Mucosa of descending colon (tissue), 3 donors: ENCODE measurements at regions not wholly inside any gene's neighbourhood (a gene's known extent, or its start where the extent isn't known, plus 50 kb on each side); places are given as distances from the start of the nearest gene placed in this dataset.
A peak's percentile ranks its signal among the peaks of the same experiment; 100 is the strongest.

Experiments used
- ATAC-seq: fragments of 200-7000 bp; cut with Tn5 transposase; one replicate; pipeline ENCODE4 v1.9.1; 2020; ENCODE audit warnings: mild to moderate bottlenecking, moderate library complexity
- DNase-seq, 3 donors: peaks; one replicate each; pipeline ENCODE4 v3.0.0-alpha.2; 2020
- H3K36me3 ChIP-seq: fragments of 200-600 bp; one replicate; pipeline ENCODE4 v1.8.0; 2021; ENCODE audit warnings: low read depth, mild to moderate bottlenecking
- H3K4me1 ChIP-seq: fragments of 200-600 bp; one replicate; pipeline ENCODE4 v1.8.0; 2021; ENCODE audit warnings: low read depth, mild to moderate bottlenecking
- H3K4me3 ChIP-seq: fragments of 200-600 bp; one replicate; pipeline ENCODE4 v1.8.0; 2021; ENCODE audit warnings: mild to moderate bottlenecking
- H3K9me3 ChIP-seq: fragments of 200-600 bp; one replicate; pipeline ENCODE4 v1.8.0; 2021; ENCODE audit warnings: mild to moderate bottlenecking
- intact Hi-C, 2 donors: fragments of 100-400 bp; cut with DNase I in 1 of 2; cut with micrococcal nuclease in 1 of 2; formaldehyde crosslinking; loops; one replicate each; pipeline versions ENCODE4 v1.11.0 to v1.11.1; 2022; cut with DNase I, micrococcal nuclease
- TF ChIP-seq, protein P1 (sequence below): fragments of 200-600 bp; IDR thresholded peaks from one replicate; pipeline ENCODE4 v1.8.0; 2022; ENCODE audit warnings: antibody characterized with exemption, mild to moderate bottlenecking
- donor health status: DM: no; HTN: no; CAD: no; lungs with moderate emphysema.
- donor health status: DM: no; HTN: no; CAD: no.
- donor health status: DM: no; HTN: yes; CAD: no.

DNA sequence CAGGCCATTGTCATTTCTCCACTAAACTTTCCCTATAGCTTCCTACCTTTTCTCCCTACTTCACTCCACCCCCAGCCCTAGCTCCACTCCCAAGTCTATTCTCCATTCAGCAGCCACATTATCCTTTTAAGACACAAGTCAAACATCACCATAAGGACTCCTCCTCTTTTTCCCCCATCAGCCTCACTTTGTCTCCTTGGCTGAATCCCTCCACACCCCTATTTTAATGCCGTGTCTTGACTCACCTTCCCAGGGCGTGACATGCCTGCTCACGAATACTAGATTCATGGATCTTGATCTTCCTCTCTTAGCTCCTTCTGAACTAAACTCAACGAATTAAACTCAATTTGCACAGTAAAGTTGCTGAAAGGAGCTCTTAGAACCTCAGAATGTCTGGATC is 281.9 kb downstream of the PTTG2 start:
- no peak overlapping the region for H3K4me3 ChIP-seq
- intact Hi-C loops: no loop called here
- peaks cover 6% of the 10 kb centered on the region for H3K4me1 ChIP-seq
- no peaks in the 10 kb centered on the region for H3K36me3 ChIP-seq
- DNase-seq (no peak), ATAC-seq (no peak)
- TF ChIP-seq, protein P1, sequence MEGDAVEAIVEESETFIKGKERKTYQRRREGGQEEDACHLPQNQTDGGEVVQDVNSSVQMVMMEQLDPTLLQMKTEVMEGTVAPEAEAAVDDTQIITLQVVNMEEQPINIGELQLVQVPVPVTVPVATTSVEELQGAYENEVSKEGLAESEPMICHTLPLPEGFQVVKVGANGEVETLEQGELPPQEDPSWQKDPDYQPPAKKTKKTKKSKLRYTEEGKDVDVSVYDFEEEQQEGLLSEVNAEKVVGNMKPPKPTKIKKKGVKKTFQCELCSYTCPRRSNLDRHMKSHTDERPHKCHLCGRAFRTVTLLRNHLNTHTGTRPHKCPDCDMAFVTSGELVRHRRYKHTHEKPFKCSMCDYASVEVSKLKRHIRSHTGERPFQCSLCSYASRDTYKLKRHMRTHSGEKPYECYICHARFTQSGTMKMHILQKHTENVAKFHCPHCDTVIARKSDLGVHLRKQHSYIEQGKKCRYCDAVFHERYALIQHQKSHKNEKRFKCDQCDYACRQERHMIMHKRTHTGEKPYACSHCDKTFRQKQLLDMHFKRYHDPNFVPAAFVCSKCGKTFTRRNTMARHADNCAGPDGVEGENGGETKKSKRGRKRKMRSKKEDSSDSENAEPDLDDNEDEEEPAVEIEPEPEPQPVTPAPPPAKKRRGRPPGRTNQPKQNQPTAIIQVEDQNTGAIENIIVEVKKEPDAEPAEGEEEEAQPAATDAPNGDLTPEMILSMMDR: no peak
- H3K9me3 ChIP-seq: no peaks in the 10 kb centered on the region

DNA sequence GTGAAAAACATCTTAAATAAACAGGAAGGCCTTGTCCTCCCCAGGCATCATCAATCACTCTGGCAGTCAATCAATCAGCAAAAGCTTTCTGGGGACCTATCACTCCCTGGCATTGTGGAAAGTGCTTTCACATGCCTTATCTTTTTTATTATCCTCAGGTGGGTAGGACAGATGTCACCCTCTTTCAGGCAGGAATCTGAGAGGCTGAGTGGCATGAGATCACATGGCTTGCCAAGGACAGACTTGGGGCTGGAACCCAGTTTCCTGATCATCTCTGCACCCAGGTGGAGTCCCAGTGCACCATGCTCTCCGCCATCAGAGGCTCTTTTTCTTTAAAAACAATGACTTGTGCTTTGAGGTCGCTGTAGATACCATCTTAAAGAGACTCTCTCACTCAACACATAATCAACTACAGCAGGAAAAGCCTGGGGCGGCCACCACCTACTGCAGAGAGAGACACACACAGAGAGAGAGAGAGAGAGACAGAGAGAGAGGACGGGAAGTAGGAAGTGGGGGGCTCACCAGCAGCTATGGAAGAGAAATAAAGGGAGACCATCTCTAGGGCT is 282.7 kb downstream of the PTTG2 start:
- intact Hi-C loops: no loop called here
- DNase-seq (no peak), ATAC-seq (peak; percentile 68)
- TF ChIP-seq, protein P1: no peak
- Histone ChIP-seq H3K4me3 (no peak overlapping the region), H3K36me3 (no peaks in the 10 kb centered on the region), H3K4me1 (peaks cover 6% of the 10 kb centered on the region), H3K9me3 (no peaks in the 10 kb centered on the region)

DNA sequence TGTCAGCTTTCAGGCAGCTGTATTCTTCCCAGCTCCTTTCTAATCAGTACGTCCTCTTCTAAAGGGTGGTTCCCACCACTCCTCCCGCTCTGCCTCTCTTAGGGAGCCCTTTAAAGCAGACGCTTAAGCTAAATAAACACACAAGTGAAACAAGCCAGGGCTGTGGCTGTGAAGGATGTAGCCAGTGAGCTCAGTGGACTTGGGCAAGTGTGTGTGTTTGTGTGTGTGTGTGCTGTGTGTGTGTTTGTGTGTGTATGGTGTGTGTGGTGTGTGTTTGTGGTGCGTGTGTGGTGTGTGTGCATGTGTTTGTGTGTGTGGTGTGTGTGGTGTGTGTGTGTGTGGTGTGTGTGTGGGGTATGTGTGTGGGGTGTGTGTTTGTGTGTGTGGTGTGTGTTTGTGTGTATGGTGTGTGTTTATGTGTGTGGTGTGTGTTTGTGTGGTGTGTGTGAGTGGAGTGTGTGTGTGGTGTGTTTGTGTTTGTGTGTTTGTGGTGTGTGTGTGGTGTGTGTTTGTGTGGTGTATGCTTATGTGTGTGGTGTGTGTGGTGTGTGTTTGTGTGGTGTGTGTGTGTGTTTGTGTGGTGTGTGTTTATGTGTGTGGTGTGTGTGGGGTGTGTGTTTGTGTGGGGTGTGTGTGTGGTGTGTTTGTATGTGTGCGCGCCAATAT is 283.3 kb downstream of the PTTG2 start:
- TF ChIP-seq, protein P1: no peak
- Histone ChIP-seq H3K4me1 (peaks cover 6% of the 10 kb centered on the region), H3K9me3 (no peaks in the 10 kb centered on the region), H3K36me3 (no peaks in the 10 kb centered on the region), H3K4me3 (no peak overlapping the region)
- intact Hi-C loops: no loop called here
- ATAC-seq (peak; percentile 92), DNase-seq (peak in 1 of 3 donors; percentile 48)

DNA sequence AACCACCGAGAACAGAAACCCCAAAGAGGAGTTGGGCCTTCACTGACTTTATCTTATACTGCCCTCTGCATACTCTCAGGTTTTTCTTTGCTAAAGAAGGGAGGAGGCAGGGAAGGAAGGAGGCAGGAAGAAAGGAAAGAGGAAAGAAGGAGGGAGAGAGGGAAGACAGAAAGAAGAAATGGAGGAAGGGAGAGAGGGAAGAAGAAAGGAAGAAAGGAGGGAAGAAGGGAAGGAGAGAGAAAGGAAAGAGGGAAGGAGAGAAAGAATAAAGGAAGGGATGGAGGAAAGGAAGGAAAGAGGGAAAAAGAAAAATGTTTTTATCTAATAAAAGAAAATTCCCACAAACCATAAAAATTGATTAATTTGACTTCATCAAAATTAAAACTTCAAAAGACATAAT is 294.6 kb downstream of the PTTG2 start:
- DNase-seq (no peak), ATAC-seq (no peak)
- no peaks in the 10 kb centered on the region for H3K4me1 ChIP-seq
- H3K4me3 ChIP-seq: no peak overlapping the region
- intact Hi-C loops: no loop called here
- H3K36me3 ChIP-seq: no peaks in the 10 kb centered on the region
- peaks cover 14% of the 10 kb centered on the region for H3K9me3 ChIP-seq
- TF ChIP-seq, protein P1: no peak

DNA sequence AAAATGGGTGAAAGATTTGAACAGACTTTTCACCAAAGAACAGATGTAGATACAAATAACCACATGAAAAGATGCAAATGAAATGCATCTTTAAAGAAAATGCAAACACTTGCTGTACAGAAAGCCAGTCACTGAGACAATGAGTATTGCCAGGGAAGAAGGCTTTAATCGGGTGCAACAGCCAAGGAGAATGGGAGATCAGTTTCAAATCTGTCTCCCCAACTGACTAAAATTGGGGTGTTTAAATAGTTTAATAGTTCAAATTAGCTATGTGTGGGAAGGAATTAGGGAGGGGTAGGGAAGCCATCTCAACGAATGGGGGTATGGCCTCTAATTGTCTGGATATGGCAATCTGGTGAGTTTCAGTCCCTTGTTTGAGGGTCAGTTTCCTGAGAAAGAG is 295.4 kb downstream of the PTTG2 start:
- H3K4me1 ChIP-seq: no peaks in the 10 kb centered on the region
- no peaks in the 10 kb centered on the region for H3K36me3 ChIP-seq
- H3K9me3 ChIP-seq: peaks cover 14% of the 10 kb centered on the region
- intact Hi-C loops: no loop called here
- ATAC-seq (no peak), DNase-seq (no peak)
- TF ChIP-seq, protein P1: no peak
- H3K4me3 ChIP-seq: no peak overlapping the region
